EL (cell line): ENCODE measurements at regions not wholly inside any gene's neighbourhood (a gene's known extent, or its start where the extent isn't known, plus 50 kb on each side); places are given as distances from the start of the nearest gene placed in this dataset.
"Not testable (repeated sequence)": the region's sequence is repeated elsewhere in the genome, so short reads cannot be mapped to it uniquely, and the experiment has no call there.

Source experiments
- DNase-seq: peaks from one replicate; pipeline ENCODE4 v3.0.0-alpha.2; 2016

GRCh38 chr13:80551650-80552497, 210.9 kb upstream of the SPRY2 start:
- no peak for DNase-seq

DNA sequence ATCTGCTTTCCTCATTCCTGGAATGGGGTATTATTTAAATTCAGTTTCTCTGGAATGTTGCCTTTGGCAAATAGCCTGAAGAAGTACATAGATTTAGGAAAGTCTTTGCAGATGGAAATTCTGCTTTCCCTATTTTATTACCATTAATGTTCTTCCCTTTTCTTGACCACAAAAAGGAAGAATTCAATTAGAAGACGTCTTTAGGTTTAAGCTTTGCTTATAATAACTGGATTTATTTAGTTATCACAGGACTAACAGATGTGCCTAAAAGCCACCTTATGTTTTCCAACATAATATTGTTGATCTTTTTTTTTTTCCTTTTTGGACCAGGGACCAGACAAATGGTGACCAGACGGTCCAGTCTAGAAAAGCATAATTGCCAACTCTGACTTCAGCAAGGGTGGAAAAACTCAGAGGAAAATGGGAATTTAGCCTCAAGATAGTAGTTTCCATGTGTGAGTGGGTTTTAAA, 210.1 kb upstream of the SPRY2 start:
- no peak for DNase-seq

- no peak for DNase-seq
Measured at GRCh38 chr13:80548915-80549314, 208.0 kb upstream of the SPRY2 start.

DNA sequence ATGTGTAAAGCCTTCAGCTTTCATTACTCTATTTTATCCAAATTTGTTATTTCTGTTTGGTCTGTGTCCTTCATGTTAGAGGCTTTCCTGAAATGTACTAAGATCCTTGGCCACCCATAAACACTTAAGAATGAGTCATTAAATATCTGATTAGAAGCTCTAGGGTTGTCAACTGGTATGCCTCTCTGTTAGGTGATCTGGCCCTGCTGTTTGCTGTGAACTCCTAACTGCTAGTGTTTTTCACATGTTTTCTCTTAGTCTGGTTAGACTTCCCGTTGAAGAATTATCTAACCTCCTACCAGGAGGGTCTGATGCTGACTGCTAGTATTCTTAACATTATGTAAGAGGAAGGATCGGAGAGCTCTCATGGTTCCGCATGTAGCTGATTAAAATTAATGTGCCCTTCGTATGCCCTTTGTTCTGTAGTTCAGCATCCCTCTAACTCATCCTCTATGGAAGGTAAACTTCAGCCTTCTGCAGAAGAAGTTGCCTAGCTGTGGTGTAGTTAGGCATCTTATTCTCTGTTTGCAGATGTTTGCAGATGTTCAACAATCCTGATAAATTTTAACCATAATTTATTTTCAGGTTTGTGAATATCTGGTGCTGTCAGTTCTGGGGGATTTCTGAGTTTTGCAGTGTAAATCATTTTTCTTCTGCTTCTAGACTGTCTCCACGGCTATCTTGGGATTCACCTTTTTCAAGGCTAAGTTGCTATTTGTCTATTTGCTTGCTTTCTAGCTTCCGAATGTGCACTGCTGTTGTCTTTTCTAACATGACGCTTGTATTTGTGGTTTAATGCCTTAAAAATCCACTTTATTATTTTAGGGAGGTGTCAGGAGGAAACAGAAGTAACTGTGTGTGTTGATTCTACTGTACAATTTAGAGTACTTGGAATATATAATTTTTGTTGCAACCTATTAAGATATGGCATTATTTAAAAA, 207.2 kb upstream of the SPRY2 start:
- DNase-seq = no peak

DNA sequence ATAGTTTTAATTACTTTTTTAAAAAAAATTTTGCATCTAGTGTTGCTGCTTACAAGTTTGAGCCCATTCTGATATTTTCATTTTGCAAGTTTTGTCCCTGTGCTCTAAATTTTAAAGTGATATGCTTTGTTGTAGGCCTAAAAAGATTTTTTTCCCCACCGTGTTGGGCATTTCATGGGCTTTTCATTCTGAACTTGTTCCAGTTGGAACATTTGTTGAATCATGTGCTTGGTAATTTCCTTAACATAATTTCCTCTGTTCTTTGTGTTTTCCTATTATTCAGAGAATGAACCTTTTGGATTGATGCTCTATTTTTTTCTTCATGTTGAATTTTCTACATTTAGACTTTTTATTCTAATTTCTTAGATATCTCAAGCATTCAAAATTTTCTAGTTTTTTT, 206.4 kb upstream of the SPRY2 start:
- DNase-seq = no peak

GRCh38 chr13:80533175-80533574, 192.2 kb upstream of the SPRY2 start:
- DNase-seq = no peak

DNA sequence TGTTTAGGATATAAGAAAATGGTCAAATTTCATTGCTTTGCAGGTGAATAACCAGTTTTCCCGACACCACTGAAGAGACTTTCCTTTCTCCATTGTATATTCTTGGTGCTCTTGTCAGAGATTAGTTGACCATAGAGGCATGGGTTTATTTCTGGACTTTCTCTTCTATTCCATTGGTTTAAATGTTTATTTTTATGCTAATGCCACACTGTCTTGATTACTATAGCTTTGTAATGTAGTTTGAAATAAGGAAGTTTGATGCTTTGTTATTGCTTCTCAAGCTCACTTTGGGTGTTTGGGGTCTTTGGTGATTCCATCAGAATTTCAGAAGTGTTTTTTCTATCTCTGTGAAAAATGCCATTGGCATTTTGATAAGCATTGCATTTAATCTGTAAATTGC, 190.0 kb upstream of the SPRY2 start:
- DNase-seq = no peak

GRCh38 chr13:80530191-80530590, 189.3 kb upstream of the SPRY2 start:
- DNase-seq = no peak

DNA sequence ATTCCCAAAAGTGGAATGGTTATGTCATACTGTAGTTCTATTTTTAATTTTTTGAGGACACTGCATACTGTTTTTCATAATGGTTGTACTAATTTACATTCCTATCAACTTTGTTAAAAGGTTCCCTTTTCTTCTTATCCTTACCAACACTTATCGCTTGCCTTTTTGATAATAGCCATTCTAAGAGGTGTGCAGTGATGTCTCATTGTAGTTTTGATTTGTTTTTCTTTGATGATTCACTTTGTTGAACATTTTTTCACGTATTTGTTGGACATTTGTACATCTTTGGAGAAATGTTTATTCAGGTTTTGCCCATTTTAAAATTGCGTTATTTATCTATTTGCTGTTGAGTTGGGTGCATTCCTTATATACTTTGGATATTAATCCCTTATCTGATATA, 188.8 kb upstream of the SPRY2 start:
- DNase-seq = no peak

DNA sequence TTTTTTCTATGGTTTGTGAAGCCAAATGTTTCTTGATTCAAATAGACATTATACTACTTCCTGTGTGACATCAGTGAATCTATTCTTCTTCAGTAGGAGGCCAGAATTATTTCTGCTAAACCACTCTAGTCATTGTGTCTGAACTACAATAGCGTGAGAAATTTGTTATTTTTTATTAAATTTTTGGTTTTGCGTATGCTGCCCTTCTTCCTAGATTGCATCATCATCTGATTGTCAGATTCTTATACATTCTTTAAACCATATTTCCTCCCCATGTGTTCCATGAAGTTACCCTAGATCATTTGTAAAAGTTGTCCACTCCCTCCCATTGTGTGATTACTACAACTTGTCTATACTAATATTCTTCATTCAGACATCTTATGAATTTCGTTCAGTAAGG, 187.8 kb upstream of the SPRY2 start:
- DNase-seq = no peak

DNA sequence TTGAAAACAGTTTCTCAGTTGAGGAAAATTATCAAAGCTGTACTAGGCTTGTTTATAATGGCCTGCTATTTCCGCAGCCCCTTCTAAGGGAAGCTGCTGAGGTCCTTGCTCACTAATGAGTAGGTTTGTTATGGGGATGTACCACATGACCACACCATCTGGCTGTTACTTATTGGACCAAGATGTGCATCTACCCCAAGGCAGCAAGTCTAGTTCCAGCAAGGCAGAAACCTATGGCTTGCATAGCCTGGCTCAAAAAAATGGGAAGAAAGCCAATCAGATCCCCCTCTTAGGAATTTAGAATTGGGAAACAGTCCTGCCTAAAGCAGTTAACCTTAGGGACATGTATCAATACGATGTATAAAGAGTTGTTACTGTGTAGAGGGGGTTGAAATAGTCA, 186.5 kb upstream of the SPRY2 start:
- no peak for DNase-seq

- DNase-seq = no peak
Measured at GRCh38 chr13:80524447-80525215, 183.7 kb upstream of the SPRY2 start.

GRCh38 chr13:80523134-80523533, 182.2 kb upstream of the SPRY2 start:
- DNase-seq = no peak

GRCh38 chr13:80522463-80522862, 181.5 kb upstream of the SPRY2 start:
- DNase-seq = not testable (repeated sequence)

- DNase-seq = no peak
Measured at GRCh38 chr13:80516818-80517348, 176.0 kb upstream of the SPRY2 start.

GRCh38 chr13:80515296-80515695, 174.4 kb upstream of the SPRY2 start:
- no peak for DNase-seq

- DNase-seq = no peak
Measured at GRCh38 chr13:80513196-80513595, 172.3 kb upstream of the SPRY2 start.

- no peak for DNase-seq
Measured at GRCh38 chr13:80510686-80511085, 169.8 kb upstream of the SPRY2 start.

GRCh38 chr13:80509264-80509663, 168.3 kb upstream of the SPRY2 start:
- DNase-seq = no peak

- no peak for DNase-seq
Measured at GRCh38 chr13:80508031-80508430, 167.1 kb upstream of the SPRY2 start.

- no peak for DNase-seq
Measured at GRCh38 chr13:80504453-80504852, 163.5 kb upstream of the SPRY2 start.

DNA sequence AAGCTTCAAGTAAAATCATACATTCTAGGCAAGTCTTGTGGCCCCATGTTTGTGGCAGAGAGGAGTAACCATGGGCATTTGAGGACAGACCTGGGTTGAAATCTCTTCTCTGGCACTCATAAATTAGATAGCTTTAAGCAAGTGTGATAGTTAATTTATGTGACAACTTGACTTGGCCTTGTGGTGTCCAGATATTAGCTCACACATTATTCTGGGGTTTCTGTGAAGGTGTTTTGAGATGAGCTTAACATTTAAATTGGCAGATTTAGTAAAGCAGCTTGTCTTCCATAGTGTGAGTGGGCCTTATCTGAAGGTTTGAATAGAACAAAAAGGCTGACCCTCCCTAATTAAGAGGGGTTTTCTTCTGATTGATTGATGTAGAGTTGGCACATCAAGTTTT, 161.4 kb upstream of the SPRY2 start:
- DNase-seq = no peak

- DNase-seq = no peak
Measured at GRCh38 chr13:80501556-80501955, 160.6 kb upstream of the SPRY2 start.
